K562 (cell line): ENCODE measurements at regions not wholly inside any gene's neighbourhood (a gene's known extent, or its start where the extent isn't known, plus 50 kb on each side); places are given as distances from the start of the nearest gene placed in this dataset.

Experiments used
- CTCF ChIP-seq, 3 experiments: IDR thresholded peaks in 2 of 3; conservative IDR thresholded peaks in 1 of 3; 2 replicates each; pipeline ENCODE4 v1.5.1; 2011 to 2012; ENCODE audit warnings: low read length in 3 of 3, mild to moderate bottlenecking in 3 of 3, control low read depth in 2 of 3, improper control_type of control experiment in 1 of 3, inconsistent platforms in 1 of 3, low read depth in 1 of 3, mixed read lengths in 1 of 3, moderate library complexity in 1 of 3; ENCODE audit not compliant: insufficient read depth in 2 of 3
- FOXK2 ChIP-seq, 2 experiments: fragments of 450-650 bp; IDR thresholded peaks in 1 of 2; conservative IDR thresholded peaks in 1 of 2; 2 replicates each; pipeline ENCODE4 v1.6.1; 2016; ENCODE audit warnings: low read depth in 2 of 2, mild to moderate bottlenecking in 1 of 2
- GABPA ChIP-seq: fragments of 200-800 bp; sonication (Bioruptor generic); conservative IDR thresholded peaks from 2 replicates; pipeline ENCODE4 v1.6.1; 2016; ENCODE audit warnings: low read depth, missing genetic modification characterization, missing compliant biosample characterization
- GTF2E2 ChIP-seq: fragments of 200-800 bp; sonication (Bioruptor generic); IDR thresholded peaks from 2 replicates; pipeline ENCODE4 v1.6.1; 2016; ENCODE audit warnings: missing genetic modification characterization, missing compliant biosample characterization
- POLR2A ChIP-seq: fragments of 450-650 bp; conservative IDR thresholded peaks from 2 replicates; pipeline ENCODE4 v1.6.1; 2016
- RBM22 ChIP-seq: fragments of 200-400 bp; formaldehyde crosslinking; IDR thresholded peaks from 2 replicates; pipeline ENCODE4 v1.6.1; 2018; ENCODE audit warnings: low read length, low read depth; ENCODE audit not compliant: poor library complexity, severe bottlenecking
- ZBTB2 ChIP-seq: fragments of 450-650 bp; IDR thresholded peaks from 2 replicates; pipeline ENCODE4 v1.6.1; 2016; ENCODE audit warnings: antibody characterized with exemption
- ZKSCAN1 ChIP-seq: fragments of 150-350 bp; IDR thresholded peaks from 2 replicates; pipeline ENCODE4 v1.6.1; 2016; ENCODE audit warnings: low read depth, low read length
- ZNF133 ChIP-seq: fragments of 250-450 bp; sonication (Bioruptor Pico); IDR thresholded peaks from 2 replicates; pipeline ENCODE4 v1.4.0; 2020; ENCODE audit warnings: mild to moderate bottlenecking

- TF ChIP-seq CTCF (IDR thresholded peaks at IDR 0.05 in 2 of 3, conservative IDR thresholded peaks at IDR 0.05 in 1 of 3; ENCODE audit: insufficient read depth in 2 of 3, low read depth in 1 of 3, low read length in 3 of 3): no peak
- no peak for TF ChIP-seq RBM22
- no peak for TF ChIP-seq GABPA (tag)
- TF ChIP-seq ZNF133 (CRISPR knock-in tag): no peak
- TF ChIP-seq GTF2E2: no peak
- no peak for TF ChIP-seq POLR2A
- TF ChIP-seq ZBTB2: no peak
- TF ChIP-seq ZKSCAN1: no peak
- no peak for TF ChIP-seq FOXK2 (conservative IDR thresholded peaks at IDR 0.05 in 1 of 2, IDR thresholded peaks at IDR 0.05 in 1 of 2; ENCODE audit: low read depth in 2 of 2)
These were observed 657.4 kb downstream of the AJAP1 start for GRCh38 chr1:5311634-5312292.
